ENCODE measurements at regions not wholly inside any gene's neighbourhood (a gene's known extent, or its start where the extent isn't known, plus 50 kb on each side); places are given as distances from the start of the nearest gene placed in this dataset.
"Not testable (repeated sequence)": the region's sequence is repeated elsewhere in the genome, so short reads cannot be mapped to it uniquely, and the experiment has no call there.

DNA sequence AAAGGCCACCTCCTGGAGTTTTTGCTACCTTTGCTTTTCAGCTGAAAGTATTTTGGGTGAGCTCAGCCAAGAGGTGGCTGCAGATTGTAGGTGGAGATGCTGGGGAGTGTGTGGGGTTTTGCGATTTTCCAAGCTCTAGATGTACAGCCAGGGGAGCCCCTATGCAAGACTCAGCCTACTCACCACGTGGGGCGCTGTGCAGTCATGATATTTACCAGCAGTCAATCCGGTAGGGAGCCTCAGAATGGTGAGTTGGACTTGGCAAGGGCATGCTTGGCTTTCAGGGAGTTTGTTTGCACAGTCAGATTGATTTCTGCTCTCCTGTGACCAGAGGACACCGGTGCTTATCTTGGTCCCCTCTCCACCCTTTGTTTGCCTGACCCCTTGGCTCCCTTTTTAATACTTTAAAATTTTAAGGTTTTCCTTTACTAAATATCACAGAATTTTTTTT, 175.3 kb downstream of the UTP18 start:
- no peak for DNase-seq (ENCODE audit: low read depth)

DNA sequence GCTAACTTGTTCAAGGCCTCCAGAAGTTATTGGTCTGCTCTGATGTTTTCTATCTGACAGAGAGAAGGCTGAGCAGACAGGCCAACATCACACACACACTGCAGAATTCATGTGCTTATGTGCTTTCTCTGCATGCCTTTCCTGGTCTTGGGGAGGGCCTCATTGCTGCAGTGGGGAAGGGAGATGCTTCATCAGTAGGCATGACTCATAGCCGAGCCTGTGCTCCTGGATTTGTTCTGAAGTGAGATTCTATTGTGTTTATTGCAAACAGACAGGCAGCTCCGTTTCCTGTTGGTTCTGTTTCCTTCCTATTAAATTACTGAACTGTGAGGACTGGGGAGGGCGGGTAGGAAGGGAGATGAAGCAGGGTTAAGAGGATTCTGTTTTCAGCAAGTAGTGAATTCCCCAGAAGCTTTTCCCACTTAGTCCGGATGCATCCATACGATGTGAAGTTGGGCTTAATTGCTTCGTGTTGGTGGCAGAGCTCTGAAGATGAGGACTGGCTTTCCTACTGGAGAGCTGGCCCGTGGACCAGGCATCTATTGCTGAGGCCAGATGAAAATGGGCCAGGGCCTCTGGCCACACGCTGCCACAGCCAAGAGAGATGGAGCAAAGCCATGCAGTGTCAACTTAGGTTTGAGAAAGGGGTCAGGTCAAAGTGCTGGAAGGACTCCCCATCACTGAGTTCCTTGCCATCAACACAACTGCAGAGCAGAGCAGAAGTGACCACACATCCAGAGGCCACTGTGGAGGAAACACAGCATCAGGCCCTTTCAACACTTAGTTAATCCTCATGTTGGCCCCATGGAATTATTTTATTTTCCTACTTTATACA, 179.3 kb downstream of the UTP18 start:
- no peak for DNase-seq (ENCODE audit: low read depth)

DNA sequence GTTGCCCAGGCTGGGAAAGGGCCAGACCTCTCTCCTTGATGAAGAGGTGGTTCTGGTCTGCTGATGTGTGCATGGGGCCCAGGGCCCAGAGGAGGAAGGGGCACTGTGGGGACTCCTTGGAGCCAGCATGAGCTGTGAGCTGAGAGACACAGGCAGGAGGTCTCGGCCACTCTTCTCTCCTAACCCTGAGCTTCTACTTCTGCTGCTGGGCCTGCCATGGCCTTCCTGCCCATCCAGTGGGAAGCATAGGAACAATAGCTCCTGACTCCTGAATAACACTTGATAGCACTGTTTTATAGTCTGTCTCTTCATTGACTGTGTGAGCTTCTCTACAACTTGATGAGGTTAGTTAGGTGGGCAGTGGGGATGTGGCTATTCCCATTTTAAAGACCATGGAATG, 181.1 kb downstream of the UTP18 start:
- DNase-seq (ENCODE audit: low read depth), result no peak

DNA sequence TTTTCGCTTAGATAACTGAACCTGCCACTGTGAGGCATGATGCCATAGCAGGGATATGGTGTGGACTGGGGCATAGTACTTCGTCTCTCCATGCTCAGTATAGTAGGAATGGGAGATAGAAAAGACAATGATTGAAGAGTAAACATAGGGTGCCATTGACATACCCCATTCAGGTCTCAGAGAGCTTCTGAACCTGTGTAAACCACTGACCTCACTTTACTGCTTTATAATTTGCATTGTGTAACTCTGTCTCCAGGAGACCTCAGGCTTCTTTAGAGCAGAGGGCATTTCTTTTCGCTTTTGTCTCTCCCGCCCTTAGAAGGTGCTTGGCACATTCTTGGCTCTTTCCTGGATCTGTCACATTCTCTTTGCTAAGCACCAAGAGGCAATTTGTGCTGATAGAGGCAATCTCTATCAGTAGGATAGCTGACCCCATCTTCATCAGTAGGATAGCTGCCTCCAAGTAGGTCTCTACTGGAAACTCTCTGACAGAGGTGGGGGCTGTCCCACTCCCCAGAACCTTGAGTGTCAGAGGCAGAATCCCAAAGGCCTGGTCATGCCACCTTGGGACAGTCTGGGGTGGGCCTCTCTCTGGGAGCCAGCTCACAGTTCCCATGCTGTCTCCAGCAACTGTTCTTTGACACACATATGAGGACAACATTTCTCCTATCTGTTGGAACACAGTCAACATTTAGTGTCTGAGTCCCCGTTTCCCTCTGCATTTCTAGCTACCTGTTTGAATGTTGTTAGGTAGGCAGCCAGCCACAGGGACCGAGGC, 181.9 kb downstream of the UTP18 start:
- DNase-seq (ENCODE audit: low read depth), result no peak

DNA sequence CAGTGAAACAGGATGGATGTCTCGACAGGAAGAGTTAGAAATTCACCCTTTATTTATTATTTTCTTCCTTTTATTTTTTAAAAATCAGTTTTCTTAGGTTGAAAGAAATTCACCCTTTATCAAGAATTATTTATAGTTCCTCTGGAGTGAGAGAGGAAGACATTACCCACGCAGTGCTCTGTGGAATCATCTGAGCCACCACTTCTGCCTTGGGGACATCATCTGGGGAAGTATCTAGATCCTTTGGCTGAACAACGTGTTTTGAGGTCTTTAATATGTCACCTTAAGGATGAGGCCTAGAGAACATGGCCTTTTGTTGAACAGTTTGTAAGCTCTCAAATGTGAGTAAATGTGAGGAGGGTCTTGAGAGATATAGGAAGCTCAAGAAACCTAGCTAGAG, 183.3 kb downstream of the UTP18 start:
- DNase-seq (ENCODE audit: low read depth), result no peak

DNA sequence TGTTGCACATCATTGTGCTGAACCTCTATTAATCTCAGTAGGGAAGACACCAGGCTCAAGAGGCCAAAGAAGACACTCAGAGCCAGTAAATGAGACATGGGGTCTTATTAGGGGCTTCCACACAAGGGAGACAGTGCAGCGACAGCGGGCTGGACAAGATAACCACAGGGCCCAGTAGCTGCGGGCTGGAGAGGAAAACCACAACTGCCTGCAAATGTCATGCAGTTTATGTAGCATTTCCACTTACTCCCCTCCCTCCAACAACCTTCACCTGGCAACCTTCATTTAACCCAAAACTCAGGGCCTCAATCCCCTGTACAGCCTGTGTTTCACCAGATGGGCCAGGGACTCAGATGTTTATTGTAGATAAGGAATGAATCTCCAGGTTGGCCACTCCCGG, 185.6 kb downstream of the UTP18 start:
- DNase-seq (ENCODE audit: low read depth), result no peak

DNA sequence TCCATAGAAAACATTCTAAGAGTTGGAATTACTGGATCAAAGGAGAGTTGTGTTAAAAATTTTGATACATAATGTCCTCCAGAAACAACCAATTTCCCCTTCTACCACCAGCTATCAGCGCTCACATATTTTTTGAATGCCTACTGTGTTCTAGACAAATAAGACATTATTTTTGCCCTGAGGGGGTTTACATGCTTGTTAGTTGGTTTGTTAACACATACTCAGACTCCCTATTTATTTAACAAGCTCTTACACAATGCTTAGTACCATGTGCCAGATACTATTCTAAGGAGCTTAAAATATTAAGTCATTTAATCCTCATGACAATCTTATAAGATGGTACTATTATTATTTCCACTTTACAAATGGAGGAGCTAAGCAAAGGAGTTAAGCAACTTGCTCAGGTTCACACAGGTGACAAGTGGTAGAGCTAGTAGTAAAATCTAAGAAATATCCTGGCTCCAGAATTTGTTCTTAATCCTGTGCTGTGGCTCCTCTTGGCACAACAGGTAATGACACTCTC, 194.2 kb downstream of the UTP18 start:
- DNase-seq (ENCODE audit: low read depth), result no peak

DNA sequence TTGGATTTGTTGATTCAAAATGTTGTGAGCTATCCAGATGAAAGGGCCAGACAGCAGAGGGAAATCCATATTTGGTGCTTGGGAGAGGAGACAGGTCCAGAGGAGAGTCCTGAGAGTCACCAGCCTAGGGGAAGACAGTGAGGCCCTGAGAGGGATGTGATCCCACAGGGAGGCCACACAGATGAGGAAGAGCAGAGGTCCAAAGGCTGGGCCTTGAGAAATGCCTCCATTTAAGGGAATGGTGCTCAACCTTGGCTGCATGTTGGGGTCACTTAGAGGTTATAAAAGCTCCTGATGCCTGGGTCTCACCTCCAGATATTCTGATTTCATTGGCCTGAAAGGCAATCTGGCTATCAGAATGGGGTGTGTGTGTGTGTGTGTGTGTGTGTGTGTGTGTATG, 194.9 kb downstream of the UTP18 start:
- no peak for DNase-seq (ENCODE audit: low read depth)

DNA sequence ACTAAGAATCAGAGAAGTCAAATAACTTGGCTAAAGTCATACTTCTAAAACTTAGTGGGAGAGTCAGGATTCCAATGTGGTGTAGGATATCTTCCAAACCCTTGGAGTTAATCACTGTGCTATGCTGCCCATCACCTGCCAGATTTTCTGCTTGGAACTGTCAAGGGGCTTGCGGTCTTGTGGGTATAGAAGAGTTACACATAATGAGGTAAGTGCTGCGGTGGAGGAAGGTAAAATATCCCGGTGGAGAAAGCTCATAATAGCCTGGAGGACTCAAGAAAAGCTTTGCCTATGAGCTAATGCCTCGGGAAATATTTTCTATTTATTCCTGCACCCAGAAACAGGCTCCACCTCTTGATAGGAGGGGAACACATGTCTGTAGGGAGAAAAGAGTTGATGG, 195.6 kb downstream of the UTP18 start:
- no peak for DNase-seq (ENCODE audit: low read depth)

DNA sequence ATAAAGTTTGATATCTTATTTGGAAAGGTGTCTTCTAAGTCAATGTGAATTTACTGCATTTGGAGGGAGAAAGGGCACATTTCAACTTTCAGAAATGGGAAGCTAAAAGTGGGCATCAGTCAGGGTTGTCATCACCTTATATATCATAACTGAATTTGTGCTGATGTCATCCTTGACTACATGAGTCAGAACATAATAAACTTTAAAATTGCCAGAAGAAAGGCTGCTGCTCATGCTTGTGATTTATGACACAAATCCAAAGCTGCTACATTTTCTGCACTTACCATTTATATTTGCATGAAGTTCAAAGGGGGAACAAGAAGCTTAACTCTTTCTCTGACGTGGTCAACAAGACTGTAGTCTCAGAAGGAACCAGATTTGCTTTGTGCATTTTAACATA, 196.6 kb downstream of the UTP18 start:
- DNase-seq (ENCODE audit: low read depth), result no peak

DNA sequence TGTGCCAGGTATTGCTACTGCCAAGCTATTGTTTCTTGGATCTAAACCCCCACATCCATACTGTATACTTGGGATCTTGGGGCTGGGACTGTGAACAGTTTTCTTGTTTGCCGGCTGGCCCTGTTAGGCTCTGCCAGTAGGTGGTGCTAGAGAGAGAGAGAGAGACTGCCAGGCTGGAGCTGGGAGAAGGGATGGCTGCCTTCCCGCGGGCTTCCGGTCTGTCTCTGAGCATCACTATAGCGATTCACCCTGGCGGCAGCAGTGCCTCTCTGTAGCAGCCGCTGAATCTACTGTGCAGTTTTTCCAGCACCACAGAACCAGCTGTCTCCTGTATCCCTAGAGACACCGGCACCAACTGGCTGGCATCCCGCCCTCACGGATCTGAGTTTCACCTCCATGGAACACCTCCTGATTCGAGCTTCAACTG, 201.2 kb downstream of the UTP18 start:
- DNase-seq (ENCODE audit: low read depth), result peak; percentile 20

DNA sequence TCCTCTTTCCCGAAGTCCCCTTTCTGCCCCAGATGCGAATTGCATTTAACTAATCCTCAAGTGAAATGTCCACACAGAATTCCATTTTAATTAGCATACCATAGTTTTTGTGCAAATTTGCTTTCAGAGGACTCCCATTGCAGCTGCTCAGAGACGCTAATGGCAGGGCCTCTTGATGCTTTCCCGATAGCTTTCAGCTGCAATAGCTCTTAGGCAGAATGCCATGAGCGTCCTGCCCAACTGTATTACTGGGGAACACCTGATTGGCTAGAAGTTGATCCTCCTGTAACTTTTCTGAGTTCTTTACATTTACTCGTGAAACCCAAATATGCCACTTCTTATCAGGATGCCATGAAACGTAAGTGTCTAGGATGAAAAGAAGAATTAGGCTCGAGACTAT, 203.0 kb downstream of the UTP18 start:
- no peak for DNase-seq (ENCODE audit: low read depth)

DNA sequence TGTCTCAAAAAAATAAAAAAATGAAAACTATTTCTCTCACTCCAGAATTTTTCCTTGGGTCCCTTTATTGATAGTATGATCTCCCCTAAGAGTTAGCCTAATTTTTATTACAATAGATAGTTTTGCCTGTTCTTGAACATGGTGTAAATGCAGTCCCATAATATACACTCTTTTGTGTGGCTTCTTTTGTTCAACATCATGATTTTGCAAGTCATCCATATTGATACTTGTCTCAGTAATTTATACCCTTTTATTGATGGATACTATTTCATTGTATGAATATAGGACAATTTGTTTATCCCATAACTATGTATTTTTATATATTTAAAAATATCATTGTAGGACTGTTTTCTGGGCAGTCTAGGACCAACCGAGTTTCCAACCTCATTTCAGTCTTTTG, 207.0 kb downstream of the UTP18 start:
- no peak for DNase-seq (ENCODE audit: low read depth)

DNA sequence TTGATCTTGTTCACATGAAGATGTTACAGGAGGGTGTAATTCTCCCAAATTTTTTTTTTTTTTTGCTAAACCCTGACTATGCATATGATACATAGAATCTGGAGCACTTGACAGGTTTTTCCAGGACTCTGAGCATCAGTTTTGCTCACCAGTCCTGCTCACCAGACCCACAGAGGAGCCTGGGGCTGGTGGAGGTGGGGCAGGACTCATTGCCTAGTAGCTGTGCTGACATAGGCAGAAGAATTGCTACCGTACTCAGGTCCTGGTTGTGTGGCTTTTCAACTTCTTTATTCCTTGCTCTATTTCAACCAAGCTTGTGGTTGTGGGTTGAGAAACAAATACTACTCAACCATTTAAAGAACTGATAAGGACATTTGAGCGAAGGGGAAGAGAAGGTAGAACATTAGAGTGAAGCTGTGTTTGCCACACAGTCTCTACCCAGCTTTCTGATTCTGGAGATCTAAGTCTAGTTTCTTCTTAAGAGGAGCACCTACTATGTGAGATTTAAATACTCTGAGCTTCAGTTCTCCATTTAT, 212.4 kb downstream of the UTP18 start:
- no peak for DNase-seq (ENCODE audit: low read depth)

DNA sequence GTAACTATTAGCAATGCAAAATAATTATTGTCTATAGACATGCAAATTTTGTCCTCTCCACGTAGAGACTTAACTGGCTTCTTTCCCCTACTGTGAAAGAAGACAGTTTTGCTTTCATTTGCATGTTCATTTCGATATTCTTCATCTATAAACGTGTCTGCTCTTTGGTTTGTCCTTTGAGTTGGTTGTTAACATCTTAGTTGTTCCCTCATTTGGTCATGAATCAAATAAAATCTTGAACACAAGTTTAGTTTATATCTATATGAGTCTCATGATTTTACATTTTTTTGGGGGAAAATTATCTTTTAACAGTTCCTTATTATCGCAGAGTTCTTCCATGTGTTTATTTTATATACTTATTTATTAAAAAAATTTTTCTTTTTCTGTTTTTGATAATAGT, 214.4 kb downstream of the UTP18 start:
- DNase-seq (ENCODE audit: low read depth), result no peak

DNA sequence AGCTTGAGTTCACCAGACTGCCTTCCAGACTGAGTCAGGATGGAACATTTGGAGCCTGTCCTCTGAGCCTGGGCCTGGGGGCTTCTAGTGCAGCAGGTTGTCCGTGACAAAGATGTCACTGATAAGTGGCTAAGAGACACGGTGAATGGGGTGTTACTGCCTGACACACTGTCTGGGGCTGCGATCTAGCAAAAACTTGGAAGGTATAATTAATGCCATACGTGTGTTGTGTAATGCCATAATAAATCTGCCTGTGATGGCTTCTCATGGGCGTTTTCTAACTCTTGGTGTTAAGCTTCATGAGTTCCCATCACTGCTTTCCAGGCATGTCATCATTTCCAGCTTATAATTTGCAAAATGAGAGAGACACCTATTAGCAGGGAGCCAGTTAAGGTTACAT, 215.4 kb downstream of the UTP18 start:
- no peak for DNase-seq (ENCODE audit: low read depth)

DNA sequence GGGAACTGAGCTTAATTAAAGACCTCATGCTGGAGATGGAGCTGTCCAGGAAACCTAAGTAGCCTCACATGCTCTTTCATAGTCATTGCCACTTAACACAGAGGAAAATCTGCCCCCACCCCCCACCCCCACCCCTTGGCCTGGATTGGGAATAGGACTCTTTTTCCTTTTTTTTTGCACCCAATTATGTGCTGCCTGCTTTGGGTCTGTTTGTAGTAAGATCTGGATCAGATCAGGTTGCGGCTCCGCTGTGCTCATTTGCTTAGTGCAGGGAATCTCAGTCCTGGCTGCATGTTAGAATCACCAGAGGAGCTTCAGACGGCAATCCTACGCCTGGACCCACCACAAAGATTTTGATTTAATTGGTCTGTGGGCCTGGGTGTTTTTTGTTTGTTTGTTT, 219.0 kb downstream of the UTP18 start:
- DNase-seq (ENCODE audit: low read depth), result no peak

DNA sequence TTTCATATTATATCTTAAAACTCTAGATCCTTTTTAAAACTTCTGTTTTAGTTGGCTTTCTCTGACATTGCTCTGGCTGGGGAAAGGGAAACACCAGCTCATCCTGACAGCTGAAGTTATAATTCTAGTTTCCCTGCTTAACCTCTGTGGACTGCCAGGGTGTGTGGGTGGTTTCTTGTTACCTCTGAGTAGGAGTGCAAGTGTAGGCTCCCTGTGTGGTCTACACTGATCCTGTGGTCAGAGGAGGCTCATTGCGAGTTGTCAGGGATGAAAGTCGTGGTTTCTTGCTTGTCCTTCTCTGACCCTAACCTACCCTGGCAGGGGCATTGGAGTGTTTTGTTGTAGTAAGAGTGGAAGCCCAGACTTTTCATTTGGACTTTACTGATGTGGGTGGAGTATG, 221.0 kb downstream of the UTP18 start:
- no peak for DNase-seq (ENCODE audit: low read depth)

DNA sequence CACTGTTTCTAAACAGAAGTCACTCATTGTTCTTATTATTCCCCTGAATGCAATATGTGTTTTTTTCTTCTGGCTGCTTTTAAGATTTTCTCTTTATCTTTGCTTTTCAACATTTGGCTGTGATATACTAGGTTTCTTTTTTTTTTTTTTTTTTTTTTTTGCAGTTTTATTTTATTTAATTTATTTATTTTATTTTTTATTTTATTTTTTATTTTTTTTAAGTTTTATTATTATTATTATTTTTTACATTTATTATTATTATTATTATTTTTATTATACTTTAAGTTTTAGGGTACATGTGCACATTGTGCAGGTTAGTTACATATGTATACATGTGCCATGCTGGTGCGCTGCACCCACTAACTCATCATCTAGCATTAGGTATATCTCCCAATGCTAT, 221.9 kb downstream of the UTP18 start:
- DNase-seq (ENCODE audit: low read depth), result not testable (repeated sequence)

DNA sequence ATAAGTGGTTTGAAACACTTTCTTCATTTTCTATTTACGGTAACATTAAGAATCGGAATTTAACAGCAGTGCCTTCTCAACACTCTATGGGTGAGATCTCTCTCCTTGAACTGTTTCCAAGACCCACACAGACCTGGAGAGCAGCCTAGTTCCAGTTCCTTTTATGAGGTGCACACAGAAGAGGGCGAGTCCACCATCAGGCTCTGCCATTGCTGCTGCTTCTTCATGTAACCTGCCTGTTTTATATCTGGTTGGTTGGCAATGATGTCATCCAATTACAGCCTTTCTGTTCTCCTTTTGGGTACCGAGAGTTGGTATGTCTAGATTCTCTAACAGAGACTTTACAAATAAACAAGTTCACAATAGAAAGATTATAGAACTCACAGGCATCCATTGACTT, 225.7 kb downstream of the UTP18 start:
- no peak for DNase-seq (ENCODE audit: low read depth)

DNA sequence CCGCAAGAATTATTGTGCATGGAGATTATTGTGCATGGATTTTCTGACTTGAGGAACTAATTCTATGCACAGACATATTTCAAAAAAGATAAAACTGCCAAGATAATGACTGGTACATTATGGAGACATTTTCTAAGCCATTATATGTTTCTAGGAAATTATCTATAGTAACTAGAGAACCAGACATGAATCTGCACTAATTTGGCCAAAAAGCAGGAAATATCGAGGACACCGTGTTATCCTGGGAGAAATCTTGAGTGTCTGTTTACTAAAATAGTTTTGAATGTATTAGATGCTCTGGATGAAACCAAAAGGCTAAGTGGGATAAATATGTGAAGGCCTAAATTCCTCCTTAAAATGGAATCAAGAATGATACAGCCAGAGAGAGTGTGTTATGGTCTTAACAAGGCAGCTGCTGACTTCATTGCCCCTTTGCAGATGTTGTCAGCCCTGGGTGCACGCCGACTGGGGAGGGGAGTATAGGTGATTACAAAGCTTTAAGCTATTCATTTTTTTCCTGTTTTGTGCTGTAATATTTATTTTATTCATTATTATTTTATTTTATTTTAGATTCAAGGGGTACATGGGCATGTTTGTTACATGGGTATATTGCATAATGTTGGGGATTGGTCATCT, 226.7 kb downstream of the UTP18 start:
- DNase-seq (ENCODE audit: low read depth), result no peak

DNA sequence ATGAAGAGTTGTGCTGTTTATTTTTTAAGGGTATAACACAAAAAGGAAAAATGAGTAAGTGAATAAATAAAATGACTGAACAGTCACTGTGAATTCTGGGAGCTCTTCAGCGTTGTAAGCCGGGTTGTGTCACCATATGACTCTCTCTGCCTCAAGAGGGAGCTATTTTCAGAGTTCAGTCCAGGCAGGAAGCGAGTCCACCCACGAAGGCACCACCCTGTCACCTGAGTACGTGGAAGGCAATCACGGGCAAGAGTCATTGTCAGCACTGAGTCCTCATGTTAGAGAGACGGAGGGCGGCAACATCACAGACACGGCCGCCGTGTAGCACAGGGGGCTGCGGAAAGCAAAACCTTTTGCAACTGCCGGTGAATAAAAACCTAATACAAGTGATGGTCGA, 227.6 kb downstream of the UTP18 start:
- DNase-seq (ENCODE audit: low read depth), result no peak

DNA sequence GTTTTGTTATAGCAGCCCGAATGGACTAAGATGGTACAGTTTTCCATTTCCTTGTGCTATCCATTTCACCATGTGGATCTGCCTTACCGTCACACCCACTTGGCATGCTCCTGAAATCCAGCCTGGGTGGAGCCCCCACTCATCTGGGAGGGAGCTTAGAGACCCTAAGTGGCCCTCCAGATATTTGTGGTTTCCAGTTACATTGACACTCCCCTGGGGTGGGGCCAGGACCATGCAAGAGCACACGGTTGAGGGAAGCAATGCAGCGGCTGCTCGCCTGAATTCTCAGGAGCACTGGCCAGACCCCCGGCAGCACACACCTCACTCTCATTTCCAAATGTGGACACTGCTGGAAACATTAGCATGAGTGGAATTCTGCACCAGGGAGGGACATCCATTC, 231.1 kb downstream of the UTP18 start:
- DNase-seq (ENCODE audit: low read depth), result no peak
